GM12873 (cell line): ENCODE measurements at regions not wholly inside any gene's neighbourhood (a gene's known extent, or its start where the extent isn't known, plus 50 kb on each side); places are given as distances from the start of the nearest gene placed in this dataset.

Experiments used
- CTCF ChIP-seq: IDR thresholded peaks from 2 replicates; pipeline ENCODE4 v1.5.1; 2012; ENCODE audit warnings: low read depth, mild to moderate bottlenecking, moderate library complexity, low read length, control low read depth; ENCODE audit not compliant: insufficient read depth; ENCODE audit errors: missing control alignments

DNA sequence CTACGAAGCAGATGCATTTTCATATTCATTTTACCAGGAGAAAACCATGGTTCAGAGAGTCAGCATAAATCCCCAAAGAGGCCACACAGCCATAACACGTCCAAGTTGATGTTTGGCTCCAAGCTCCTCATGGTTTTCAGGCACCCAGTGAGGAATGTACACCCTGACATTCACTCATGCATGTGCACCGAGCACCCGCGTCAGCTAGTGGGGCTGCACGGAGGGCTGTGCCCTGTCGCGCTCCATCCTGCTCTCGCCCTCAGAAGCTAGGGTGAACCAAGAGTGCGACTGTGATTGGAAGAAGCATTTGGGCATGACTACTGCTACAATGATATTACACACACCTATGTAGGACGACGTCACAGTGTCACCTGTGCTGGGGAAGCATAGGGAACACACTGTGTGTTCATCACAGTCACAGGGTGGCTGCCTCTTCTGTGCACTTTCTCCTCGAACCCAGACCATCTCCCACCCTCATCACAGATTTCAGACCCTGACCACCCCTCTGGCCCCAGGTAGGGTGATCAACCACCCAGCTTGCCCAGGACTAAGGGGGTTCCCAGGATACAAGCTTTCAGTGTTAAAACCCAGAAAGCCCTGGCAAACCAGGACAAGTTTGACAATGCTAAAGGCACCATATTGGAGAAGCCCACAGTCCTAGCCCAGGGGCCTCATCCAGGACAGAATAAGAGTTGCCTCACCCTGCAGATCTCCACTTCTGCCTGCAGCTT is 148.6 kb upstream of the ZNF507 start:
- no peak for TF ChIP-seq CTCF

- no peak for TF ChIP-seq CTCF
Observed at GRCh38 chr19:32197896-32198882, 147.2 kb upstream of the ZNF507 start.

- no peak for TF ChIP-seq CTCF
Observed at GRCh38 chr19:32199501-32200040, 145.8 kb upstream of the ZNF507 start.

DNA sequence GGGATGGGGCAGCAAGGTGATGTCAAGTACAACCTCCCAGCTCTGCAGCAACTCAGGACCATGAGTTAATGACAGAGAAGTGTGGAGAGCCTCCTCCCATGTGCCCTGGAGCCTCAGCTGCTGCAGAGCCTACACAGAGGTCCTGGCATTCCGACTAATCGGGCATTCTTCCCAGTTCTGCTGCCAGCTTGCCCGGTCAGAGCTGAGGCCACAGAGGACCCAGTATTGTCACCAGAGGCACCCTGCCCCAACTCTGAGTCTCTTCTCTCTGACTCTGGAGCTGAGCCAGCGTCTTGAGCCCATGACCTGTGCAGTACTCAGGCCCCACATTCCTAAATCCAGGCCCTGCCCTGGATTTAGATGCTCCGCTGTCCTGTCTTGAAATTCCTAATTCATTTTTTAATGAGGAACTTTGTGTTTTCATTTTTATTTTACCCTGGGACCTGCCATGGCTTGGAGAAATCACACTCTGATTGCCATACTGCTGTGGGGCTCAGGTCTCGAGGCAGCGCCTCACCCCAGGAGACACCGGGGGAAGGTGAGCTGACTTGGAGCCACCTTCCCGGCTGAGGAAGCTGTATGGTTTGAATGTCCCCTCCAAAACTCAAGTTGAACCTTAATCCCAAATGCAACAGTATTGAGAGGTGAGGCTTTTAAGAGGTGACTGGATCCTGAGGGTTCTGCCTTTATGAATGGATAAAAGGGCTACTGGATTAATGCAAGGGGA is 144.9 kb upstream of the ZNF507 start:
- no peak for TF ChIP-seq CTCF

GRCh38 chr19:32201211-32201610 is 144.2 kb upstream of the ZNF507 start:
- TF ChIP-seq CTCF: no peak

DNA sequence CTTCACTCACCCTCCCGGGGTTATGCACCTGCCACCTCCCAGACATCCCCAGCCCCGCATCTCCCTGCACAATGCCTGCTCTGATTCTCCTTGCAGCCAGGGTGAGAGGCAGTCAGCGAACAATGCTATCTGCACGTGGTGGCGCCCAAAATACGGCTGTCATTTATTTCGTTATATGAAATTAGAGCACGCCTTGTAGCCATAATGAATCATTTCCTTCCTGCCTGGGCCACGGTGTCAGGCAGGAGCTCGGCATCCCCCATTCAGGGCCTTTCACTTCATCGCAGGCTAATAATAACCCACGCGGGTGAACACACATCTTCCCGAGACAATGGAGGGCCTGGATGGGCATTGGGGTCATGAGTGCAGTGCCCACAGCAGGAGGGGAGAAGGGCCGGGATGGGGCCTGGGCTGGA is 143.8 kb upstream of the ZNF507 start:
- no peak for TF ChIP-seq CTCF
